ENCODE measurements at regions not wholly inside any gene's neighbourhood (a gene's known extent, or its start where the extent isn't known, plus 50 kb on each side); places are given as distances from the start of the nearest gene placed in this dataset.
"Not testable (repeated sequence)": the region's sequence is repeated elsewhere in the genome, so short reads cannot be mapped to it uniquely, and the experiment has no call there.

GRCh38 chr7:39758234-39758970 is 135.0 kb downstream of the RALA start:
- H3K27ac ChIP-seq (replicated peaks; ENCODE audit: low read length): no peak overlapping the region
- H2BK12ac ChIP-seq (ENCODE audit: low read length): no peak overlapping the region
- no peak overlapping the region for H3K4me3 ChIP-seq (ENCODE audit: low read length in 2 of 2)
- H4K8ac ChIP-seq (ENCODE audit: low read depth, low read length): no peak overlapping the region
- DNase-seq (ENCODE audit: low spot score): no peak
- H4K91ac ChIP-seq (ENCODE audit: low read depth, low read length, poor library complexity): no peak overlapping the region
- H2AK5ac ChIP-seq (ENCODE audit: low read depth, low read length): no peak overlapping the region
- H2BK120ac ChIP-seq (ENCODE audit: low read depth, low read length): no peak overlapping the region
- no CpG with 5 or more reads among the region's 10 CpGs for WGBS, 2 donors (ENCODE audit: extremely low coverage in 2 of 2, insufficient read length in 2 of 2, insufficient replicate concordance in 1 of 2)
- H3K4me1 ChIP-seq (ENCODE audit: control insufficient read depth in 2 of 2, insufficient read depth in 1 of 2, low read depth in 1 of 2, low read length in 2 of 2): peaks cover 0 to 6% of the 10 kb centered on the region in 2 donors
- no peak overlapping the region for H3K23ac ChIP-seq (ENCODE audit: low read depth, low read length, poor library complexity)
- no peak overlapping the region for H2BK15ac ChIP-seq (ENCODE audit: low read length)
- no peak overlapping the region for H2BK5ac ChIP-seq (ENCODE audit: low read length)
- no peaks in the 10 kb centered on the region for H3K36me3 ChIP-seq (replicated peaks in 1 of 2; ENCODE audit: control insufficient read depth in 2 of 2, insufficient read depth in 2 of 2, low read length in 2 of 2)
- H3K79me1 ChIP-seq (ENCODE audit: low read depth, low read length): no peaks in the 10 kb centered on the region
- no peaks in the 10 kb centered on the region for H3K27me3 ChIP-seq (ENCODE audit: control insufficient read depth in 3 of 3, insufficient read depth in 3 of 3, low read depth in 1 of 3, low read length in 3 of 3)
- no peak overlapping the region for H3K4ac ChIP-seq (ENCODE audit: low read length)
- no peak overlapping the region for H2AFZ ChIP-seq (ENCODE audit: low read length)
- H3K9me3 ChIP-seq (replicated peaks in 1 of 2; ENCODE audit: control insufficient read depth in 2 of 2, insufficient read depth in 1 of 2, low read depth in 1 of 2, low read length in 2 of 2): peaks cover 0 to 8% of the 10 kb centered on the region in 2 donors
- H3K9ac ChIP-seq (ENCODE audit: low read depth, low read length, poor library complexity): no peak overlapping the region
- no peak overlapping the region for H3K14ac ChIP-seq (ENCODE audit: low read length)
- no peak overlapping the region for H3K18ac ChIP-seq (ENCODE audit: low read length)
- H3K4me2 ChIP-seq (ENCODE audit: insufficient read depth, low read length, poor library complexity, severe bottlenecking): no peak overlapping the region

- H3K79me1 ChIP-seq (ENCODE audit: low read depth, low read length): no peaks in the 10 kb centered on the region
- no peak overlapping the region for H3K14ac ChIP-seq (ENCODE audit: low read length)
- no peaks in the 10 kb centered on the region for H3K27me3 ChIP-seq (ENCODE audit: control insufficient read depth in 3 of 3, insufficient read depth in 3 of 3, low read depth in 1 of 3, low read length in 3 of 3)
- H3K4ac ChIP-seq (ENCODE audit: low read length): no peak overlapping the region
- no peak overlapping the region for H2AFZ ChIP-seq (ENCODE audit: low read length)
- no peak for DNase-seq (ENCODE audit: low spot score)
- H4K91ac ChIP-seq (ENCODE audit: low read depth, low read length, poor library complexity): no peak overlapping the region
- no peak overlapping the region for H2BK12ac ChIP-seq (ENCODE audit: low read length)
- peaks cover 0 to 8% of the 10 kb centered on the region in 2 donors for H3K9me3 ChIP-seq (replicated peaks in 1 of 2; ENCODE audit: control insufficient read depth in 2 of 2, insufficient read depth in 1 of 2, low read depth in 1 of 2, low read length in 2 of 2)
- H3K4me3 ChIP-seq (ENCODE audit: low read length in 2 of 2): no peak overlapping the region
- no peak overlapping the region for H4K8ac ChIP-seq (ENCODE audit: low read depth, low read length)
- WGBS, 2 donors (ENCODE audit: extremely low coverage in 2 of 2, insufficient read length in 2 of 2, insufficient replicate concordance in 1 of 2): no CpG with 5 or more reads among the region's 6 CpGs
- no peak overlapping the region for H3K27ac ChIP-seq (replicated peaks; ENCODE audit: low read length)
- no peak overlapping the region for H2BK15ac ChIP-seq (ENCODE audit: low read length)
- no peak overlapping the region for H2AK5ac ChIP-seq (ENCODE audit: low read depth, low read length)
- H3K4me2 ChIP-seq (ENCODE audit: insufficient read depth, low read length, poor library complexity, severe bottlenecking): no peak overlapping the region
- no peak overlapping the region for H2BK120ac ChIP-seq (ENCODE audit: low read depth, low read length)
- no peaks in the 10 kb centered on the region for H3K36me3 ChIP-seq (replicated peaks in 1 of 2; ENCODE audit: control insufficient read depth in 2 of 2, insufficient read depth in 2 of 2, low read length in 2 of 2)
- H3K4me1 ChIP-seq (ENCODE audit: control insufficient read depth in 2 of 2, insufficient read depth in 1 of 2, low read depth in 1 of 2, low read length in 2 of 2): peaks cover 0 to 6% of the 10 kb centered on the region in 2 donors
- H3K18ac ChIP-seq (ENCODE audit: low read length): no peak overlapping the region
- no peak overlapping the region for H3K23ac ChIP-seq (ENCODE audit: low read depth, low read length, poor library complexity)
- H2BK5ac ChIP-seq (ENCODE audit: low read length): no peak overlapping the region
- H3K9ac ChIP-seq (ENCODE audit: low read depth, low read length, poor library complexity): no peak overlapping the region
Observed at GRCh38 chr7:39761449-39761848, 138.1 kb downstream of the RALA start.

DNA sequence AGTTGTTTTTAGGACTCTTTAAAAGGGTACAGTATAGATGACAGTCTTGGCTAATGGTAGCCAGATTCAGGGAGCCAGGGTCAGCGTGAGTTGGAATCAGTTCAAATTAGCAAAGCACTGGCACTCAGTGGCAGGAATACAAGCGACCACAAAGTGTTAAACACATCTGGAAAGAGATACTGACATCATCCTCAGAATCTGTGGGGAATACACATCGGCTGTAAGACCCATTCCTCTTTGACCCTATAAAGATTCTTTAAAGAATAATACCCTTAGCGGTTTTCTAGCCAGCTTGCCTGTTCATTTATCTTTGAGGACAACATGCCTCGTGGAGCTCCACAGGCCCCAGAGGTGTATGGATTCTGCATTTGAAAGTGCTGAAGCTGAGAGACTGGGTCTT is 139.1 kb downstream of the RALA start:
- not testable (repeated sequence) for H3K18ac ChIP-seq (ENCODE audit: low read length); H3K4me3 ChIP-seq (ENCODE audit: low read length in 2 of 2); H3K27me3 ChIP-seq (ENCODE audit: control insufficient read depth in 3 of 3, insufficient read depth in 3 of 3, low read depth in 1 of 3, low read length in 3 of 3); H3K14ac ChIP-seq (ENCODE audit: low read length); H3K4me1 ChIP-seq (ENCODE audit: control insufficient read depth in 2 of 2, insufficient read depth in 1 of 2, low read depth in 1 of 2, low read length in 2 of 2); H2BK5ac ChIP-seq (ENCODE audit: low read length); H2BK15ac ChIP-seq (ENCODE audit: low read length); H2BK120ac ChIP-seq (ENCODE audit: low read depth, low read length); H3K4me2 ChIP-seq (ENCODE audit: insufficient read depth, low read length, poor library complexity, severe bottlenecking); H2BK12ac ChIP-seq (ENCODE audit: low read length); H3K27ac ChIP-seq (replicated peaks; ENCODE audit: low read length); H2AK5ac ChIP-seq (ENCODE audit: low read depth, low read length); H4K8ac ChIP-seq (ENCODE audit: low read depth, low read length); DNase-seq (ENCODE audit: low spot score); H3K9me3 ChIP-seq (replicated peaks in 1 of 2; ENCODE audit: control insufficient read depth in 2 of 2, insufficient read depth in 1 of 2, low read depth in 1 of 2, low read length in 2 of 2); H3K79me1 ChIP-seq (ENCODE audit: low read depth, low read length); H4K91ac ChIP-seq (ENCODE audit: low read depth, low read length, poor library complexity); H3K36me3 ChIP-seq (replicated peaks in 1 of 2; ENCODE audit: control insufficient read depth in 2 of 2, insufficient read depth in 2 of 2, low read length in 2 of 2); H3K23ac ChIP-seq (ENCODE audit: low read depth, low read length, poor library complexity); H3K4ac ChIP-seq (ENCODE audit: low read length); H2AFZ ChIP-seq (ENCODE audit: low read length); H3K9ac ChIP-seq (ENCODE audit: low read depth, low read length, poor library complexity)
- WGBS, 2 donors (ENCODE audit: extremely low coverage in 2 of 2, insufficient read length in 2 of 2, insufficient replicate concordance in 1 of 2): no CpG with 5 or more reads among the region's 5 CpGs

- no CpG with 5 or more reads among the region's 5 CpGs for WGBS, 2 donors (ENCODE audit: extremely low coverage in 2 of 2, insufficient read length in 2 of 2, insufficient replicate concordance in 1 of 2)
- not testable (repeated sequence) for DNase-seq (ENCODE audit: low spot score); H3K27ac ChIP-seq (replicated peaks; ENCODE audit: low read length); H3K23ac ChIP-seq (ENCODE audit: low read depth, low read length, poor library complexity); H2AK5ac ChIP-seq (ENCODE audit: low read depth, low read length); H3K36me3 ChIP-seq (replicated peaks in 1 of 2; ENCODE audit: control insufficient read depth in 2 of 2, insufficient read depth in 2 of 2, low read length in 2 of 2); H3K9me3 ChIP-seq (replicated peaks in 1 of 2; ENCODE audit: control insufficient read depth in 2 of 2, insufficient read depth in 1 of 2, low read depth in 1 of 2, low read length in 2 of 2); H4K8ac ChIP-seq (ENCODE audit: low read depth, low read length); H3K4ac ChIP-seq (ENCODE audit: low read length); H3K9ac ChIP-seq (ENCODE audit: low read depth, low read length, poor library complexity); H3K4me1 ChIP-seq (ENCODE audit: control insufficient read depth in 2 of 2, insufficient read depth in 1 of 2, low read depth in 1 of 2, low read length in 2 of 2); H3K4me3 ChIP-seq (ENCODE audit: low read length in 2 of 2); H2BK15ac ChIP-seq (ENCODE audit: low read length); H2BK120ac ChIP-seq (ENCODE audit: low read depth, low read length); H3K18ac ChIP-seq (ENCODE audit: low read length); H4K91ac ChIP-seq (ENCODE audit: low read depth, low read length, poor library complexity); H3K4me2 ChIP-seq (ENCODE audit: insufficient read depth, low read length, poor library complexity, severe bottlenecking); H3K79me1 ChIP-seq (ENCODE audit: low read depth, low read length); H3K14ac ChIP-seq (ENCODE audit: low read length); H2AFZ ChIP-seq (ENCODE audit: low read length); H3K27me3 ChIP-seq (ENCODE audit: control insufficient read depth in 3 of 3, insufficient read depth in 3 of 3, low read depth in 1 of 3, low read length in 3 of 3); H2BK5ac ChIP-seq (ENCODE audit: low read length); H2BK12ac ChIP-seq (ENCODE audit: low read length)
Observed at GRCh38 chr7:39762881-39763280, 139.5 kb downstream of the RALA start.

Measured in neuronal stem cell (in vitro differentiated cells).